HepG2 (cell line): ENCODE measurements at regions not wholly inside any gene's neighbourhood (a gene's known extent, or its start where the extent isn't known, plus 50 kb on each side); places are given as distances from the start of the nearest gene placed in this dataset.

Experiments used
- ATAC-seq: fragments of 200-7000 bp; cut with Tn5 transposase; 3 replicates; pipeline ENCODE4 v1.9.1; 2020; ENCODE audit warnings: mild to moderate bottlenecking, moderate library complexity
- BruUV-seq: library from RNA; stranded (reverse); fragments of 400-500 nt; replicated peaks from 2 replicates; lab custom pipeline; 2021; lab: Mats Ljungman, UMichigan
- CTCF ChIA-PET: fragments of 300-600 bp; formaldehyde crosslinking; extraction: SDS; loops from one replicate; lab custom pipeline; 2021; ENCODE audit warnings: low total read pairs, inconsistent platforms, low intra/inter-chr PET ratio; lab: Yijun Ruan, JAX
- POLR2A ChIA-PET: fragments of 350-600 bp; sonication (Branson Sonifier 250); formaldehyde crosslinking; loops from one replicate; lab custom pipeline; 2020; ENCODE audit warnings: antibody characterized with exemption, inconsistent platforms; lab: Yijun Ruan, JAX
- DNase-seq: peaks from one replicate; pipeline ENCODE4 v3.0.0-alpha.2; 2015; ENCODE audit warnings: low spot score
- FAIRE-seq: peaks from 3 replicates; lab custom pipeline; 2011; peaks lifted over from hg19 to GRCh38; lab: Jason Lieb, UNC
- H2AFZ ChIP-seq: one replicate; pipeline ENCODE4 v1.6.1; 2011; ENCODE audit warnings: low read length, inconsistent platforms
- H3K27ac ChIP-seq: fragments of 300-600 bp; 3 replicates; pipeline ENCODE4 v1.8.0; 2011; ENCODE audit warnings: mixed run types, mild to moderate bottlenecking, mixed read lengths, low read length, inconsistent platforms; ENCODE audit not compliant: insufficient read depth; ENCODE audit errors: extremely low read length
- H3K27me3 ChIP-seq, 2 experiments: fragments of 200-600 bp in 1 of 2; 2 replicates in 1 of 2; 3 replicates in 1 of 2; pipeline versions ENCODE4 v1.6.0 to v1.8.0; 2011; ENCODE audit warnings: low read length in 2 of 2, mild to moderate bottlenecking in 2 of 2, moderate library complexity in 2 of 2, inconsistent platforms in 1 of 2; ENCODE audit not compliant: insufficient read depth in 2 of 2, control insufficient read depth in 1 of 2
- H3K36me3 ChIP-seq, 2 experiments: fragments of 200-600 bp in 1 of 2; replicated peaks in 1 of 2; 2 replicates in 1 of 2; 3 replicates in 1 of 2; pipeline versions ENCODE4 v1.5.1 to v1.8.0; 2011; ENCODE audit warnings: low read length in 2 of 2, inconsistent platforms in 1 of 2; ENCODE audit not compliant: insufficient read depth in 2 of 2, control insufficient read depth in 1 of 2
- H3K4me1 ChIP-seq: 2 replicates; pipeline ENCODE4 v1.5.1; 2012; ENCODE audit warnings: low read length, inconsistent platforms; ENCODE audit not compliant: insufficient read depth
- H3K4me2 ChIP-seq: 2 replicates; pipeline ENCODE4 v1.6.0; 2011; ENCODE audit warnings: low read depth, low read length, inconsistent platforms
- H3K4me3 ChIP-seq, 3 experiments: fragments of 200-600 bp in 1 of 3; sonication (generic), shearing (Covaris generic) in 1 of 3; replicated peaks in 1 of 3; 2 replicates each; pipeline ENCODE4 v1.5.1; 2011 to 2016; ENCODE audit warnings: low read length in 3 of 3, inconsistent platforms in 2 of 3, low read depth in 2 of 3, mild to moderate bottlenecking in 2 of 3, control low read depth in 1 of 3, mixed read lengths in 1 of 3; ENCODE audit not compliant: insufficient read depth in 1 of 3
- H3K79me2 ChIP-seq: one replicate; pipeline ENCODE4 v1.6.1; 2011; ENCODE audit warnings: low read length, inconsistent platforms; ENCODE audit not compliant: insufficient read depth
- H3K9ac ChIP-seq: 2 replicates; pipeline ENCODE4 v1.6.0; 2011; ENCODE audit warnings: mild to moderate bottlenecking, low read depth, low read length, inconsistent platforms; ENCODE audit not compliant: insufficient read depth
- H3K9me3 ChIP-seq: 2 replicates; pipeline ENCODE4 v1.5.1; 2012; ENCODE audit warnings: mild to moderate bottlenecking, low read length
- H4K20me1 ChIP-seq: 2 replicates; pipeline ENCODE4 v1.6.0; 2011; ENCODE audit warnings: inconsistent platforms, mild to moderate bottlenecking, low read length, moderate library complexity; ENCODE audit not compliant: insufficient read depth
- EP300 ChIP-seq, 3 experiments: sonication (generic) in 1 of 3; formaldehyde crosslinking in 1 of 3; IDR thresholded peaks; 2 replicates each; pipeline versions ENCODE4 v1.5.1 to v1.6.1; 2011 to 2020; ENCODE audit warnings: low read depth in 2 of 3, low read length in 2 of 3, borderline replicate concordance in 1 of 3, improper control_type of control experiment in 1 of 3, mild to moderate bottlenecking in 1 of 3, missing genetic modification reagents in 1 of 3, moderate library complexity in 1 of 3
- HNRNPUL1 ChIP-seq: fragments of 200-400 bp; formaldehyde crosslinking; IDR thresholded peaks from 2 replicates; pipeline ENCODE4 v1.6.1; 2017; ENCODE audit warnings: low read depth, mild to moderate bottlenecking, low read length, moderate library complexity
- MEF2D ChIP-seq: sonication (generic); formaldehyde crosslinking; IDR thresholded peaks from 2 replicates; pipeline ENCODE4 v1.5.1; 2020; ENCODE audit warnings: mild to moderate bottlenecking, missing genetic modification reagents
- PBX2 ChIP-seq: IDR thresholded peaks from 2 replicates; pipeline ENCODE4 v1.6.1; 2016; ENCODE audit warnings: control low read depth
- SIX4 ChIP-seq: sonication (generic); formaldehyde crosslinking; IDR thresholded peaks from 2 replicates; pipeline ENCODE4 v1.4.0; 2020; ENCODE audit warnings: missing genetic modification reagents
- SOX5 ChIP-seq: IDR thresholded peaks from 2 replicates; pipeline ENCODE4 v1.6.1; 2016; ENCODE audit warnings: borderline replicate concordance
- TRIM24 ChIP-seq: sonication (generic); formaldehyde crosslinking; IDR thresholded peaks from 2 replicates; pipeline ENCODE4 v1.8.0; 2022; ENCODE audit warnings: mild to moderate bottlenecking, missing genetic modification reagents
- ZFP82 ChIP-seq: sonication (generic); formaldehyde crosslinking; IDR thresholded peaks from 2 replicates; pipeline ENCODE4 v1.5.1; 2020; ENCODE audit warnings: mild to moderate bottlenecking, missing genetic modification reagents, borderline replicate concordance
- ZNF282 ChIP-seq: fragments of 450-650 bp; IDR thresholded peaks from 2 replicates; pipeline ENCODE4 v1.6.1; 2018; ENCODE audit not compliant: partially characterized antibody
- ZNF572 ChIP-seq: sonication (generic); formaldehyde crosslinking; IDR thresholded peaks from 2 replicates; pipeline ENCODE4 v1.5.1; 2020; ENCODE audit warnings: mild to moderate bottlenecking, missing genetic modification reagents
- in situ Hi-C: cut with HindIII; loops from 2 replicates; pipeline ENCODE4 v1.10.0; 2017; ENCODE audit warnings: low pct_unique_long_range_greater_than_20kb; ENCODE audit not compliant: extremely low pct_ligation_motif_present
- intact Hi-C: fragments of 100-400 bp; cut with micrococcal nuclease; formaldehyde crosslinking; loops from one replicate; pipeline ENCODE4 v1.10.0; 2022; ENCODE audit not compliant: unreplicated experiment

- H3K4me1 ChIP-seq = no peaks in the 10 kb centered on the region
- no peak for TF ChIP-seq TRIM24 (CRISPR knock-in tag)
- no peak for TF ChIP-seq EP300 (IDR thresholded peaks at IDR 0.05; ENCODE audit: low read depth in 2 of 2, low read length in 2 of 2)
- TF ChIP-seq EP300 (CRISPR knock-in tag; IDR thresholded peaks at IDR 0.05; ENCODE audit: borderline replicate concordance) = no peak
- no peak for TF ChIP-seq PBX2 (CRISPR knock-in tag)
- no peak for TF ChIP-seq MEF2D (CRISPR knock-in tag)
- TF ChIP-seq ZNF282 = no peak
- TF ChIP-seq HNRNPUL1 = no peak
- no peak for TF ChIP-seq SOX5 (CRISPR knock-in tag)
- TF ChIP-seq ZFP82 (CRISPR knock-in tag) = no peak
- no peak for TF ChIP-seq SIX4
- TF ChIP-seq ZNF572 = no peak
- TF ChIP-seq, all 625 proteins: peak for 0
- Histone ChIP-seq H3K36me3 (no peaks in the 10 kb centered on the region), H2AFZ (no peak overlapping the region), H4K20me1 (no peaks in the 10 kb centered on the region), H3K4me2 (no peak overlapping the region), H3K27me3 (no peaks in the 10 kb centered on the region), H3K79me2 (no peaks in the 10 kb centered on the region), H3K27ac (no peak overlapping the region), H3K9me3 (no peaks in the 10 kb centered on the region), H3K9ac (no peak overlapping the region), H3K4me3 (no peak overlapping the region)
- FAIRE-seq (no peak), DNase-seq (no peak), ATAC-seq (no peak)
- intact Hi-C loops = no loop called here
- in situ Hi-C loops = no loop called here
- ChIA-PET CTCF (no interaction called here), POLR2A (no interaction called here)
- BruUV-seq = no TSS peak
Measured at GRCh38 chr9:79266986-79267385, 304.8 kb upstream of the TLE4 start.
